DND-41 (cell line): ENCODE measurements at regions not wholly inside any gene's neighbourhood (a gene's known extent, or its start where the extent isn't known, plus 50 kb on each side); places are given as distances from the start of the nearest gene placed in this dataset.
A peak's percentile ranks its signal among the peaks of the same experiment; 100 is the strongest.

Experiments used
- ATAC-seq: fragments of 200-7000 bp; cut with Tn5 transposase; 3 replicates; pipeline ENCODE4 v1.9.1; 2021; ENCODE audit warnings: low read depth; ENCODE audit not compliant: insufficient read depth
- DNase-seq: peaks from one replicate; pipeline ENCODE4 v3.0.0-alpha.2; 2020
- H2AFZ ChIP-seq: 2 replicates; pipeline ENCODE4 v1.6.0; 2012; ENCODE audit warnings: low read depth, low read length
- H3K27ac ChIP-seq: 2 replicates; pipeline ENCODE4 v1.5.1; 2012; ENCODE audit warnings: low read length, inconsistent platforms
- H3K27me3 ChIP-seq: fragments of 200-600 bp; sonication (generic); 2 replicates; pipeline ENCODE4 v1.6.0; 2012; ENCODE audit warnings: low read length, mild to moderate bottlenecking, inconsistent platforms; ENCODE audit not compliant: insufficient read depth, poor library complexity
- H3K36me3 ChIP-seq: 2 replicates; pipeline ENCODE4 v1.5.1; 2012; ENCODE audit warnings: low read length, inconsistent platforms; ENCODE audit not compliant: insufficient read depth
- H3K4me1 ChIP-seq: 2 replicates; pipeline ENCODE4 v1.5.1; 2012; ENCODE audit warnings: mild to moderate bottlenecking, low read length; ENCODE audit not compliant: insufficient read depth
- H3K4me2 ChIP-seq: 2 replicates; pipeline ENCODE4 v1.6.0; 2012; ENCODE audit warnings: mild to moderate bottlenecking, moderate library complexity, low read length, inconsistent platforms; ENCODE audit not compliant: insufficient read depth
- H3K4me3 ChIP-seq, 2 experiments: fragments of 200-600 bp in 1 of 2; shearing (Covaris generic) in 1 of 2; 2 replicates each; pipeline ENCODE4 v1.5.1; 2012 to 2016; ENCODE audit warnings: inconsistent platforms in 2 of 2, low read length in 2 of 2, mild to moderate bottlenecking in 2 of 2, low read depth in 1 of 2, moderate library complexity in 1 of 2
- H3K79me2 ChIP-seq: 2 replicates; pipeline ENCODE4 v1.6.0; 2012; ENCODE audit warnings: low read length, inconsistent platforms; ENCODE audit not compliant: insufficient read depth
- H3K9ac ChIP-seq: 2 replicates; pipeline ENCODE4 v1.6.0; 2012; ENCODE audit warnings: low read depth, mild to moderate bottlenecking, inconsistent platforms, low read length, moderate library complexity
- H3K9me3 ChIP-seq: 2 replicates; pipeline ENCODE4 v1.5.1; 2012; ENCODE audit warnings: low read length, moderate library complexity, mild to moderate bottlenecking, inconsistent platforms; ENCODE audit not compliant: insufficient read depth, severe bottlenecking
- H4K20me1 ChIP-seq: 2 replicates; pipeline ENCODE4 v1.6.0; 2012; ENCODE audit warnings: low read length; ENCODE audit not compliant: insufficient read depth
- EZH2 ChIP-seq: IDR thresholded peaks from 3 replicates; pipeline ENCODE4 v1.6.1; 2012; ENCODE audit warnings: borderline replicate concordance, low read depth, mild to moderate bottlenecking, moderate library complexity, low read length, inconsistent platforms; ENCODE audit not compliant: severe bottlenecking
- TF ChIP-seq, protein P1 (sequence below): IDR thresholded peaks from 2 replicates; pipeline ENCODE4 v1.5.1; 2012; ENCODE audit warnings: borderline replicate concordance, low read length, moderate library complexity, mild to moderate bottlenecking; ENCODE audit not compliant: poor library complexity, severe bottlenecking; ENCODE audit errors: extremely low read depth

DNA sequence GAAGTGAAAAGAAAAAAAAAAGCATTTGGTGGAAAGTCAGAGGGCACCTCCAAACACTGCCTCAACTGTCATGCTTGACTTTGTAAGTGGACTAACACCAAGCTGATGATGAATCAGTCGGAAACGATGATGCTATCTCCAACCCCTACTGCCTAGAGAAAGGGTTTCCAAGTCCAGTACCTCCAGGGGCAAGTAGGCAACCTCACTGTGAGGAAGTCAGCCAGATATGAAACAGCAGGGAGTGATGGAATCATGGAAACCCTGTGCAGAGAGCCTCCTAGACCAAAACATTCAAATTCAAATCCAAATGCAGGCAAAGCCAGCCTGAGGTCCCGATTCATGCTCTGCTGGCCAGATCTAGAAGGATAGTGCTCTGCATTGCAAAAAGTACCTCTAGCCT, 100.9 kb upstream of the SERP2 start:
- Histone ChIP-seq H3K79me2 (no peaks in the 10 kb centered on the region), H3K9ac (no peak overlapping the region), H3K27me3 (no peaks in the 10 kb centered on the region), H3K4me1 (peaks cover 50% of the 10 kb centered on the region), H2AFZ (no peak overlapping the region), H3K27ac (peak overlapping the region; percentile 94; the same call in 1 of the 2 replicates), H3K4me3 (no peak overlapping the region), H4K20me1 (no peaks in the 10 kb centered on the region), H3K36me3 (no peaks in the 10 kb centered on the region), H3K9me3 (no peaks in the 10 kb centered on the region), H3K4me2 (no peak overlapping the region)
- DNase-seq (no peak), ATAC-seq (no peak)
- no peak for TF ChIP-seq EZH2
- TF ChIP-seq, protein P1, sequence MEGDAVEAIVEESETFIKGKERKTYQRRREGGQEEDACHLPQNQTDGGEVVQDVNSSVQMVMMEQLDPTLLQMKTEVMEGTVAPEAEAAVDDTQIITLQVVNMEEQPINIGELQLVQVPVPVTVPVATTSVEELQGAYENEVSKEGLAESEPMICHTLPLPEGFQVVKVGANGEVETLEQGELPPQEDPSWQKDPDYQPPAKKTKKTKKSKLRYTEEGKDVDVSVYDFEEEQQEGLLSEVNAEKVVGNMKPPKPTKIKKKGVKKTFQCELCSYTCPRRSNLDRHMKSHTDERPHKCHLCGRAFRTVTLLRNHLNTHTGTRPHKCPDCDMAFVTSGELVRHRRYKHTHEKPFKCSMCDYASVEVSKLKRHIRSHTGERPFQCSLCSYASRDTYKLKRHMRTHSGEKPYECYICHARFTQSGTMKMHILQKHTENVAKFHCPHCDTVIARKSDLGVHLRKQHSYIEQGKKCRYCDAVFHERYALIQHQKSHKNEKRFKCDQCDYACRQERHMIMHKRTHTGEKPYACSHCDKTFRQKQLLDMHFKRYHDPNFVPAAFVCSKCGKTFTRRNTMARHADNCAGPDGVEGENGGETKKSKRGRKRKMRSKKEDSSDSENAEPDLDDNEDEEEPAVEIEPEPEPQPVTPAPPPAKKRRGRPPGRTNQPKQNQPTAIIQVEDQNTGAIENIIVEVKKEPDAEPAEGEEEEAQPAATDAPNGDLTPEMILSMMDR: no peak

DNA sequence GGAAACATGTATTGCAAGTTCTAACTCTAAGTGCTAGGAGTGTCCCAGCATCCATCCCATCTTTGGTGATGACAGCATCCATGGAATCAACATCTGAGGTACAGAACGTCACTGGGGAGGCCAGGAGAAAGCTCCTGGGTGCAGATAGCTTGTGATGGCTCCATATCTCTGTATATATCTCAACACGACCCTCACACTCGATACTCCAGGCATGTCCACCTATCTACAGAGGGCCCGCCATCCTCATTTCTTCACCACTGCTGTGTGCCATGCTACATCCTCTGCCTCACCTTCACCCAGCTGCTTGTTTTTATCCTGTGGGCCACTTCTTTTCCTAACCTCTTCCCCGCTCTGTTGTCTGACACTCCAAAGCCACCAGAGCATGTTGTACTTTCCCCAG, 100.4 kb upstream of the SERP2 start:
- DNase-seq: no peak
- H3K4me3 ChIP-seq: peak overlapping the region in 1 of 2 experiments; percentile 52; a peak in 2 of 4 replicates

DNA sequence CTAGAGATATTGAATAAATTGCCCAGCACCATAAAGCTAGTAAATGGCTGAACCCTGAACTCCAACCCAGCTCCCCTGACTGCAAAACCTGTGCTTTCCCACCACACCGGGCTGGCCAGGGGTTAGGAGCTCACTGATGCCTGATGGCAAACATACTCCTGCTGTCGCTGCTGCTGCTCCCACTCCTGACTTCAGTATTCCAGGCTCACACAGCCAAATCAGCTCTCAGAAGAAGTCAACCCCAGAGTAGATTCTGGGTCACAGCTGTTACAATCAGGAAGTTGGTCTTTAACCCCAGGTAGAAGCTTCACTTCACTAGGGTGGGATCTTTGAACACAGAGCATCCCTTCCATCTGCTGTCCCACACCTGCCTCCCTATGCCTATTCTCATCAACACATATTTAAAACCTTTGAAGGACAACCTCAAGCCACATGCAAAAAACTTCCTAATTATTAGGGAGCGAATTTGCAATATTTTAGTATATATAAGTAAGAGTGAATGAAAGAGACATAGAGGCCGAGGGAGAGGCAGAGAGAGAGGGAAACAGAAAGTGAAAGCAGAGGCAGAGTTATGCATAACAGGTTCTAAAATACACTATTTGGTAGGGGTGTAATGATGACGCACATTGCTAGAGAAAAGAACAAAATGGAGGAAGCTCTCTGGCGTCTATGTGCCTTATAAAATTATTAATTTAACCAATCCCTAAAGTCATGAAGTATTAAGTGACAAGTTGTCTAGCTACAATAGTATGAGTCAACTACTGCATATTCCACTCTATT, 99.4 kb upstream of the SERP2 start:
- peak; percentile 82 for ATAC-seq
- H3K27ac ChIP-seq: peak overlapping the region; percentile 94
- no peaks in the 10 kb centered on the region for H4K20me1 ChIP-seq
- peak overlapping the region; percentile 77 for H2AFZ ChIP-seq
- H3K4me2 ChIP-seq: peak overlapping the region; percentile 64
- H3K79me2 ChIP-seq: no peaks in the 10 kb centered on the region
- H3K36me3 ChIP-seq: no peaks in the 10 kb centered on the region
- no peaks in the 10 kb centered on the region for H3K9me3 ChIP-seq
- H3K27me3 ChIP-seq: no peaks in the 10 kb centered on the region
- no peak for TF ChIP-seq EZH2
- TF ChIP-seq, protein P1: no peak
- peak overlapping the region; percentile 3 to 52; a peak in 3 of 4 replicates for H3K4me3 ChIP-seq
- peak; percentile 56 for DNase-seq
- peaks cover 65% of the 10 kb centered on the region for H3K4me1 ChIP-seq
- peak overlapping the region; percentile 59 for H3K9ac ChIP-seq

More for the DNA sequence above, 100.4 kb upstream of the SERP2 start:
- no peak for ATAC-seq
- no peak for TF ChIP-seq EZH2
- TF ChIP-seq, protein P1: no peak
- 0 out of 2 replicates have a peak overlapping the region, but pooled peaks have one; percentile 77 for H2AFZ ChIP-seq
- H3K79me2 ChIP-seq: no peaks in the 10 kb centered on the region
- no peaks in the 10 kb centered on the region for H3K36me3 ChIP-seq
- H3K9me3 ChIP-seq: no peaks in the 10 kb centered on the region
- H3K9ac ChIP-seq: peak overlapping the region; percentile 59
- H3K27ac ChIP-seq: peak overlapping the region; percentile 94
- H3K27me3 ChIP-seq: no peaks in the 10 kb centered on the region
- H3K4me1 ChIP-seq: peaks cover 56% of the 10 kb centered on the region
- H4K20me1 ChIP-seq: no peaks in the 10 kb centered on the region
- H3K4me2 ChIP-seq: peak overlapping the region; percentile 64
